Endothelial cell of umbilical vein (primary cell): ENCODE measurements at regions not wholly inside any gene's neighbourhood (a gene's known extent, or its start where the extent isn't known, plus 50 kb on each side); places are given as distances from the start of the nearest gene placed in this dataset.

ENCODE experiments used
- BruUV-seq: library from RNA; stranded (reverse); fragments of 400-500 nt; replicated peaks from 2 replicates; lab custom pipeline; 2021; lab: Mats Ljungman, UMichigan
- CTCF ChIA-PET: fragments of 300-600, 350-600 bp; sonication (Branson Sonifier 250); formaldehyde crosslinking; loops from one replicate; lab custom pipeline; 2021; ENCODE audit warnings: antibody characterized with exemption, inconsistent platforms; lab: Charles Lee
- POLR2A ChIA-PET: fragments of 300-600, 350-600 bp; sonication (Branson Sonifier 250); formaldehyde crosslinking; loops from one replicate; lab custom pipeline; 2021; ENCODE audit warnings: antibody characterized with exemption, inconsistent platforms; lab: Charles Lee
- DNase-seq: peaks from one replicate; pipeline ENCODE4 v3.0.0-alpha.2; 2011; ENCODE audit warnings: low read depth, low spot score
- FAIRE-seq: peaks from 2 replicates; lab custom pipeline; 2011; peaks lifted over from hg19 to GRCh38; lab: Jason Lieb, UNC
- H2AFZ ChIP-seq: 2 replicates; pipeline ENCODE4 v1.6.0; 2012; ENCODE audit warnings: low read depth, low read length, control low read depth, inconsistent platforms
- H3K27ac ChIP-seq: 2 replicates; pipeline ENCODE4 v1.5.1; 2011; ENCODE audit warnings: low read depth, mild to moderate bottlenecking, control low read depth, low read length, moderate library complexity; ENCODE audit not compliant: insufficient read depth
- H3K27me3 ChIP-seq, 2 experiments: 2 replicates each; pipeline versions ENCODE4 v1.6.0 to v1.6.1; 2011; ENCODE audit warnings: low read length in 2 of 2, mixed read lengths in 1 of 2; ENCODE audit not compliant: control insufficient read depth in 2 of 2, insufficient read depth in 2 of 2
- H3K36me3 ChIP-seq, 2 experiments: 2 replicates in 1 of 2; 3 replicates in 1 of 2; pipeline ENCODE4 v1.5.1; 2011; ENCODE audit warnings: low read length in 2 of 2, mild to moderate bottlenecking in 1 of 2, moderate library complexity in 1 of 2; ENCODE audit not compliant: control insufficient read depth in 2 of 2, insufficient read depth in 2 of 2; ENCODE audit errors: extremely low read depth in 1 of 2
- H3K4me1 ChIP-seq: 3 replicates; pipeline ENCODE4 v1.5.1; 2011; ENCODE audit warnings: mild to moderate bottlenecking, low read length; ENCODE audit not compliant: control insufficient read depth, insufficient read depth; ENCODE audit errors: extremely low read depth
- H3K4me2 ChIP-seq: 2 replicates; pipeline ENCODE4 v1.6.1; 2011; ENCODE audit warnings: low read length, control low read depth, mixed read lengths; ENCODE audit not compliant: insufficient read depth
- H3K4me3 ChIP-seq, 3 experiments: fragments of 200-600 bp in 1 of 3; sonication (generic), shearing (Covaris generic) in 1 of 3; replicated peaks in 1 of 3; 2 replicates each; pipeline ENCODE4 v1.5.1; 2011 to 2016; ENCODE audit warnings: control low read depth in 3 of 3, low read length in 3 of 3, mild to moderate bottlenecking in 2 of 3, inconsistent platforms in 1 of 3, low read depth in 1 of 3, moderate library complexity in 1 of 3; ENCODE audit not compliant: insufficient read depth in 1 of 3
- H3K79me2 ChIP-seq: 2 replicates; pipeline ENCODE4 v1.6.0; 2012; ENCODE audit warnings: low read length, inconsistent platforms; ENCODE audit not compliant: control insufficient read depth, insufficient read depth
- H3K9ac ChIP-seq: replicated peaks from 2 replicates; pipeline ENCODE3; 2011; ENCODE audit warnings: low read length, control low read depth; ENCODE audit not compliant: insufficient read depth; ENCODE audit errors: extremely low read depth
- H3K9me1 ChIP-seq: replicated peaks from 3 replicates; pipeline ENCODE4 v1.6.0; 2011; ENCODE audit warnings: mild to moderate bottlenecking, low read length; ENCODE audit not compliant: control insufficient read depth, insufficient read depth; ENCODE audit errors: extremely low read depth
- H3K9me3 ChIP-seq: replicated peaks from 2 replicates; pipeline ENCODE4 v1.5.1; 2012; ENCODE audit warnings: low read length, inconsistent platforms; ENCODE audit not compliant: control insufficient read depth, insufficient read depth
- H4K20me1 ChIP-seq: replicated peaks from 2 replicates; pipeline ENCODE3; 2011; ENCODE audit warnings: mild to moderate bottlenecking, low read length; ENCODE audit not compliant: control insufficient read depth, insufficient read depth; ENCODE audit errors: extremely low read depth
- CTCF ChIP-seq, 2 donors: IDR thresholded peaks; 1 replicate in 1 of 2; 2 replicates in 1 of 2; pipeline ENCODE4 v1.5.1; 2011; ENCODE audit warnings: low read length in 2 of 2, mild to moderate bottlenecking in 2 of 2, moderate library complexity in 2 of 2, control low read depth in 1 of 2, inconsistent platforms in 1 of 2, low read depth in 1 of 2; ENCODE audit not compliant: insufficient read depth in 1 of 2; ENCODE audit errors: extremely low read depth in 1 of 2
- EZH2 ChIP-seq: IDR thresholded peaks from 2 replicates; pipeline ENCODE4 v1.6.1; 2012; ENCODE audit warnings: borderline replicate concordance, low read depth, mild to moderate bottlenecking, moderate library complexity, low read length, inconsistent platforms; ENCODE audit not compliant: severe bottlenecking
- FOS ChIP-seq: IDR thresholded peaks from 2 replicates; pipeline ENCODE4 v1.6.1; 2011; ENCODE audit warnings: mild to moderate bottlenecking, low read length, moderate library complexity, borderline replicate concordance; ENCODE audit not compliant: insufficient read depth
- GATA2 ChIP-seq: IDR thresholded peaks from 2 replicates; pipeline ENCODE4 v1.7.0; 2011; ENCODE audit warnings: low read depth, mild to moderate bottlenecking, moderate library complexity, mixed read lengths, low read length; ENCODE audit not compliant: insufficient read length, insufficient read depth
- JUN ChIP-seq: IDR thresholded peaks from 2 replicates; pipeline ENCODE4 v1.6.1; 2011; ENCODE audit warnings: borderline replicate concordance, low read depth; ENCODE audit not compliant: insufficient read length, insufficient read depth
- MAX ChIP-seq: IDR thresholded peaks from 2 replicates; pipeline ENCODE4 v1.6.1; 2011; ENCODE audit not compliant: insufficient read depth, insufficient read length
- MYC ChIP-seq: IDR thresholded peaks from one replicate; pipeline ENCODE4 v1.6.1; 2011; ENCODE audit warnings: mild to moderate bottlenecking, low read depth, low read length
- POLR2A ChIP-seq: IDR thresholded peaks from 2 replicates; pipeline ENCODE4 v1.6.1; 2012; ENCODE audit warnings: low read depth, mild to moderate bottlenecking, control low read depth, low read length
- POLR2AphosphoS5 ChIP-seq: IDR thresholded peaks from 2 replicates; pipeline ENCODE4 v1.6.1; 2012; ENCODE audit warnings: low read depth, mild to moderate bottlenecking, control low read depth, low read length, moderate library complexity; ENCODE audit not compliant: insufficient read depth
- dilution Hi-C: fragments of 300-500 bp; cut with MboI; formaldehyde crosslinking; loops from one replicate; pipeline ENCODE4 v1.15.0; 2019; ENCODE audit warnings: low sequenced_read_pairs; ENCODE audit not compliant: extremely low pct_ligation_motif_present
- intact Hi-C: fragments of 100-400 bp; cut with micrococcal nuclease; formaldehyde crosslinking; loops from one replicate; pipeline ENCODE4 v1.10.0; 2022

- DNase-seq = no peak
- Histone ChIP-seq H2AFZ (no peak overlapping the region), H3K27ac (no peak overlapping the region), H3K9ac (no peak overlapping the region), H3K4me1 (no peaks in the 10 kb centered on the region), H3K9me3 (no peaks in the 10 kb centered on the region), H4K20me1 (no peaks in the 10 kb centered on the region), H3K9me1 (no peaks in the 10 kb centered on the region), H3K27me3 (no peaks in the 10 kb centered on the region), H3K4me3 (no peak overlapping the region), H3K36me3 (no peaks in the 10 kb centered on the region), H3K79me2 (no peaks in the 10 kb centered on the region), H3K4me2 (no peak overlapping the region)
- intact Hi-C loops = no loop called here
- ChIA-PET POLR2A (no interaction called here), CTCF (no interaction called here)
- BruUV-seq = no TSS peak
- dilution Hi-C loops = no loop called here
- TF ChIP-seq MAX (no peak), EZH2 (no peak), FOS (no peak), MYC (no peak), POLR2A (no peak), CTCF (IDR thresholded peaks at IDR 0.05; ENCODE audit: extremely low read depth in 1 of 2, insufficient read depth in 1 of 2, low read depth in 1 of 2, low read length in 2 of 2) (no peak), GATA2 (no peak), POLR2AphosphoS5 (no peak), JUN (no peak)
- FAIRE-seq = no peak
These were observed 1389.5 kb upstream of the GBE1 start for GRCh38 chr3:83150896-83151295.
